ENCODE measurements at regions not wholly inside any gene's neighbourhood (a gene's known extent, or its start where the extent isn't known, plus 50 kb on each side); places are given as distances from the start of the nearest gene placed in this dataset.

- no peak for TF ChIP-seq POLR2A (IDR thresholded peaks at IDR 0.05)
- TF ChIP-seq, protein P1, sequence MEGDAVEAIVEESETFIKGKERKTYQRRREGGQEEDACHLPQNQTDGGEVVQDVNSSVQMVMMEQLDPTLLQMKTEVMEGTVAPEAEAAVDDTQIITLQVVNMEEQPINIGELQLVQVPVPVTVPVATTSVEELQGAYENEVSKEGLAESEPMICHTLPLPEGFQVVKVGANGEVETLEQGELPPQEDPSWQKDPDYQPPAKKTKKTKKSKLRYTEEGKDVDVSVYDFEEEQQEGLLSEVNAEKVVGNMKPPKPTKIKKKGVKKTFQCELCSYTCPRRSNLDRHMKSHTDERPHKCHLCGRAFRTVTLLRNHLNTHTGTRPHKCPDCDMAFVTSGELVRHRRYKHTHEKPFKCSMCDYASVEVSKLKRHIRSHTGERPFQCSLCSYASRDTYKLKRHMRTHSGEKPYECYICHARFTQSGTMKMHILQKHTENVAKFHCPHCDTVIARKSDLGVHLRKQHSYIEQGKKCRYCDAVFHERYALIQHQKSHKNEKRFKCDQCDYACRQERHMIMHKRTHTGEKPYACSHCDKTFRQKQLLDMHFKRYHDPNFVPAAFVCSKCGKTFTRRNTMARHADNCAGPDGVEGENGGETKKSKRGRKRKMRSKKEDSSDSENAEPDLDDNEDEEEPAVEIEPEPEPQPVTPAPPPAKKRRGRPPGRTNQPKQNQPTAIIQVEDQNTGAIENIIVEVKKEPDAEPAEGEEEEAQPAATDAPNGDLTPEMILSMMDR (IDR thresholded peaks at IDR 0.05), result no peak
Measured at GRCh38 chr6:41430875-41431274, 95.5 kb downstream of the NCR2 start.
